Gastroesophageal sphincter (tissue), 4 donors: ENCODE measurements at regions not wholly inside any gene's neighbourhood (a gene's known extent, or its start where the extent isn't known, plus 50 kb on each side); places are given as distances from the start of the nearest gene placed in this dataset.
"Not testable (repeated sequence)": the region's sequence is repeated elsewhere in the genome, so short reads cannot be mapped to it uniquely, and the experiment has no call there.

ENCODE experiments used
- ATAC-seq: fragments of 150-250 bp; one replicate; pipeline ENCODE4 v1.9.1; 2016; ENCODE audit warnings: mild to moderate bottlenecking, moderate library complexity
- H3K27ac ChIP-seq, 4 donors: fragments of 200-600 bp; sonication (generic) in 3 of 4; 1 replicate in 3 of 4; 2 replicates in 1 of 4; pipeline ENCODE4 v1.5.1; 2016 to 2019
- H3K27me3 ChIP-seq: fragments of 200-600 bp; sonication (generic); one replicate; pipeline ENCODE4 v1.5.1; 2019
- H3K36me3 ChIP-seq, 2 donors: fragments of 200-600 bp; sonication (generic); one replicate each; pipeline ENCODE4 v1.5.1; 2019; ENCODE audit warnings: control low read depth in 1 of 2
- H3K4me1 ChIP-seq, 3 donors: fragments of 200-600 bp; sonication (generic); 1 replicate in 2 of 3; 2 replicates in 1 of 3; pipeline ENCODE4 v1.5.1; 2016 to 2019; ENCODE audit warnings: control low read depth in 2 of 3
- H3K4me3 ChIP-seq, 2 donors: fragments of 200-600 bp; sonication (generic); one replicate each; pipeline ENCODE4 v1.5.1; 2019; ENCODE audit warnings: mild to moderate bottlenecking in 1 of 2, moderate library complexity in 1 of 2
- H3K9me3 ChIP-seq, 3 donors: fragments of 200-600 bp; sonication (generic); one replicate each; pipeline ENCODE4 v1.5.1; 2017 to 2019; ENCODE audit warnings: control low read depth in 2 of 3
- CTCF ChIP-seq, 4 experiments: fragments of 200-600 bp in 2 of 4; fragments of 450-650 bp in 2 of 4; sonication (generic) in 1 of 4; IDR thresholded peaks; one replicate each; pipeline ENCODE4 v1.5.1; 2017 to 2019; ENCODE audit warnings: antibody characterized with exemption in 4 of 4, mild to moderate bottlenecking in 2 of 4, moderate library complexity in 2 of 4
- EP300 ChIP-seq: sonication (generic); formaldehyde crosslinking; IDR thresholded peaks from one replicate; pipeline ENCODE4 v1.6.1; 2017; ENCODE audit warnings: antibody characterized with exemption, mild to moderate bottlenecking
- POLR2A ChIP-seq, 2 donors: fragments of 450-650 bp; IDR thresholded peaks; one replicate each; pipeline ENCODE4 v1.6.1; 2017; ENCODE audit warnings: antibody characterized with exemption in 2 of 2, mild to moderate bottlenecking in 2 of 2, moderate library complexity in 1 of 2
- POLR2AphosphoS5 ChIP-seq: sonication (generic); formaldehyde crosslinking; IDR thresholded peaks from one replicate; pipeline ENCODE4 v1.6.1; 2017; ENCODE audit warnings: antibody characterized with exemption
- WGBS, 2 donors: methylation state at CpG; one replicate each; pipeline ENCODE4 v1.1.5; 2018; ENCODE audit warnings: low coverage in 1 of 2; 5-methylcytosine and 5-hydroxymethylcytosine counted together

- Histone ChIP-seq H3K36me3 (no peaks in the 10 kb centered on the region), H3K27me3 (no peaks in the 10 kb centered on the region), H3K4me1 (peaks cover 0 to 31% (median 15%) of the 10 kb centered on the region in 3 donors), H3K4me3 (no peak overlapping the region), H3K27ac (no peak overlapping the region), H3K9me3 (no peaks in the 10 kb centered on the region)
- no peak for TF ChIP-seq POLR2AphosphoS5
- TF ChIP-seq CTCF (IDR thresholded peaks at IDR 0.05), result no peak
- TF ChIP-seq POLR2A (IDR thresholded peaks at IDR 0.05), result no peak
- TF ChIP-seq EP300, result no peak
- WGBS, 2 donors, result 100% methylated on average over 1 to 2 of the region's 3 CpGs
- no peak for ATAC-seq
Measured at GRCh38 chr15:70375586-70375985, 277.9 kb upstream of the TLE3 start.

DNA sequence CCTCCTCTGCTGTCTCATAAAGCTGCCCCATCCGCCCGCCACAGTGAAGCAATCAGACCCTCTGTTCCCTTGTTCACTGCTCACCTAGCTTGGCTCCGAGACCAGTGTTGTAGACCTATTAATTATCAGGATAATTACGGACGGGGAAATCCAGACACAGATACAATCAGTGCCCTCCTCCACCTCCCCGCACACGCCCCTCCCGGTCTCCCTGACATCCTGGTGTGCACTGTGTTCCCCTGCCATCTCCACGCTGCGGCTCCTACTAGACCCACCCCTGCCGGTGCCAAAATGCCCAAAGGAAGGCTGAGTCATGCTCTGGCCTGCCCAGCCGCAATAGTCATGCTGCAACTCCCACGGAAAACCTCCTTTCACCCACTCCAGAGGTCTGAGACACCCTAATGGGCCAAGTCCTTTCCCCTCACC, 277.3 kb upstream of the TLE3 start:
- H3K4me1 ChIP-seq, result peaks cover 0 to 31% (median 15%) of the 10 kb centered on the region in 3 donors
- H3K36me3 ChIP-seq, result no peaks in the 10 kb centered on the region
- TF ChIP-seq POLR2AphosphoS5 (no peak), EP300 (no peak), POLR2A (IDR thresholded peaks at IDR 0.05) (no peak), CTCF (IDR thresholded peaks at IDR 0.05) (no peak)
- no peak overlapping the region for H3K27ac ChIP-seq
- no peak overlapping the region for H3K4me3 ChIP-seq
- no peak for ATAC-seq
- H3K27me3 ChIP-seq, result no peaks in the 10 kb centered on the region
- no peaks in the 10 kb centered on the region for H3K9me3 ChIP-seq
- 0% methylated on average over 1 of the region's 13 CpGs; no CpG with 5 or more reads in 1 of the 2 donors for WGBS, 2 donors

- no peaks in the 10 kb centered on the region for H3K36me3 ChIP-seq
- no peaks in the 10 kb centered on the region for H3K9me3 ChIP-seq
- peaks cover 0 to 31% (median 15%) of the 10 kb centered on the region in 3 donors for H3K4me1 ChIP-seq
- TF ChIP-seq EP300, result no peak
- no peak for TF ChIP-seq POLR2A (IDR thresholded peaks at IDR 0.05)
- no peak for TF ChIP-seq CTCF (IDR thresholded peaks at IDR 0.05)
- no peak for TF ChIP-seq POLR2AphosphoS5
- WGBS, 2 donors, result 94% methylated on average over 2 of the region's 2 CpGs; no CpG with 5 or more reads in 1 of the 2 donors
- no peak for ATAC-seq
- H3K27me3 ChIP-seq, result no peaks in the 10 kb centered on the region
- H3K4me3 ChIP-seq, result no peak overlapping the region
- no peak overlapping the region for H3K27ac ChIP-seq
Measured at GRCh38 chr15:70374096-70374495, 276.4 kb upstream of the TLE3 start.

- 93 to 95% methylated on average over 3 to 4 of the region's 4 CpGs for WGBS, 2 donors
- H3K27ac ChIP-seq, H3K36me3 ChIP-seq, H3K4me3 ChIP-seq, ATAC-seq, H3K9me3 ChIP-seq, H3K27me3 ChIP-seq: not testable (repeated sequence)
- peaks cover 0 to 31% (median 15%) of the 10 kb centered on the region in 3 donors for H3K4me1 ChIP-seq
Measured at GRCh38 chr15:70373439-70373838, 275.7 kb upstream of the TLE3 start.

- H3K9me3 ChIP-seq, result not testable (repeated sequence)
Measured at GRCh38 chr15:70367913-70368705, 270.4 kb upstream of the TLE3 start.

DNA sequence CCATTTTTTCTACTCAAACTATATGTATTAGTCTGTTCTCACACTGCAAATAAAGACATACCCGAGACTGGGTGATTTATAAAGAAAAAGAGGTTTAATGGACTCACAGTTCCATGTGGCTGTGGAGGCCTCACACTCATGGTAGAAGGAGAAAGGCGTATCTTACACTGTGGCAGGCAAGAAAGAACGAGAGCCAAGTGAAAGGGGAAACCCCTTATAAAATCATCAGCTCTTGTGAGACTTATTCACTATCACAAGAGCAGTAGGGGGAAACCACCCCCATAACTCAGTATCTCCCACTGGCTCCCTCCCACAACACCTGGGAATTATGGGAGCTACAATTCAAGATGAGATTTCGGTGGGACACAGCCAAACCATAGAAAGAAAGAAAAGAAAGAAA, 266.3 kb upstream of the TLE3 start:
- H3K4me3 ChIP-seq, H3K27me3 ChIP-seq, H3K4me1 ChIP-seq, ATAC-seq, H3K36me3 ChIP-seq, H3K27ac ChIP-seq, H3K9me3 ChIP-seq: not testable (repeated sequence)
- 71 to 87% methylated on average over 2 to 3 of the region's 4 CpGs for WGBS, 2 donors

More at GRCh38 chr15:70367913-70368705, 270.4 kb upstream of the TLE3 start:
- not testable (repeated sequence) for H3K36me3 ChIP-seq, ATAC-seq, H3K4me1 ChIP-seq, H3K27ac ChIP-seq, H3K4me3 ChIP-seq, H3K27me3 ChIP-seq
- 66 to 76% methylated on average over 4 of the region's 14 CpGs for WGBS, 2 donors
